H1 (cell line): ENCODE measurements at regions not wholly inside any gene's neighbourhood (a gene's known extent, or its start where the extent isn't known, plus 50 kb on each side); places are given as distances from the start of the nearest gene placed in this dataset.

Experiments used
- ASH2L ChIP-seq: fragments of 200-600, 300-600 bp; sonication (generic); IDR thresholded peaks from one replicate; pipeline ENCODE4 v1.7.1; 2017; ENCODE audit warnings: low read length
- JUN ChIP-seq: IDR thresholded peaks from 2 replicates; pipeline ENCODE4 v1.6.1; 2011; ENCODE audit warnings: low read depth, mild to moderate bottlenecking, improper control_type of control experiment, low read length
- TEAD4 ChIP-seq: IDR thresholded peaks from 2 replicates; pipeline ENCODE4 v1.6.1; 2012; ENCODE audit warnings: low read depth, low read length, inconsistent platforms, mixed read lengths

DNA sequence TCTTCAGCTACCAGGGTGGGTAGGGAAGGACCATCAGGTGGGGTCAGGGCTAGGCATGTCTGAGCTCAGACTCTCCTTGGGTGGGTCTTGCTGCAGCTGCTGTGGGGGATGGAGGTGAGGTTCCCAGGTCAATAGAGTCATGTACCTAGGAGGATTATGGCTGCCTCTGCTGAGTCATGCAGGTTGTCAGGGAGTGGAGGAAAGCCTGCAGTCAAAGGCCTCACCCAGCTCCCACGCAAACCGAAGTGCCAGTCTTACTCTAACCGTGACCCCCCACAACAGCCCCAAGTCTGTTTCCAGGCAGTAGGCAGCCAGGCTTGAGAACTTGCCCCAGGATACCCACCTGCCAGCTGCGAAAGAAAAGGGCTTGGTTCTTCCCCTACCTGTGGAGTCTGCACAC, 113.6 kb upstream of the GALNT5 start (continued):
- TF ChIP-seq TEAD4, result no peak
- no peak for TF ChIP-seq JUN
- TF ChIP-seq ASH2L, result no peak
